NCI-H2196 (cell line): ENCODE measurements at regions not wholly inside any gene's neighbourhood (a gene's known extent, or its start where the extent isn't known, plus 50 kb on each side); places are given as distances from the start of the nearest gene placed in this dataset.
"Not testable (repeated sequence)": the region's sequence is repeated elsewhere in the genome, so short reads cannot be mapped to it uniquely, and the experiment has no call there.

Source experiments
- DNase-seq: peaks from one replicate; lab custom pipeline; 2025; ENCODE audit not compliant: unreplicated experiment; lab: John Stamatoyannopoulos, UW

- DNase-seq = no peak
Measured at GRCh38 chr1:30444401-30444800, 279.0 kb downstream of the MATN1 start.

GRCh38 chr1:30438274-30438673 lies 285.1 kb downstream of the MATN1 start:
- DNase-seq = not testable (repeated sequence)

GRCh38 chr1:30437059-30437576 lies 286.3 kb downstream of the MATN1 start:
- no peak for DNase-seq

GRCh38 chr1:30427545-30427944 lies 295.8 kb downstream of the MATN1 start:
- no peak for DNase-seq

- no peak for DNase-seq
Measured at GRCh38 chr1:30425046-30425445, 298.3 kb downstream of the MATN1 start.

- DNase-seq = no peak
Measured at GRCh38 chr1:30423570-30423969, 299.8 kb downstream of the MATN1 start.

- no peak for DNase-seq
Measured at GRCh38 chr1:30422251-30422650, 301.1 kb downstream of the MATN1 start.

GRCh38 chr1:30420519-30421050 lies 302.8 kb downstream of the MATN1 start:
- DNase-seq = no peak

- DNase-seq = no peak
Measured at GRCh38 chr1:30419831-30420230, 303.6 kb downstream of the MATN1 start.

- DNase-seq = no peak
Measured at GRCh38 chr1:30418939-30419720, 304.3 kb downstream of the MATN1 start.

GRCh38 chr1:30418061-30418938 lies 305.1 kb downstream of the MATN1 start:
- DNase-seq = no peak

GRCh38 chr1:30417701-30418046 lies 305.7 kb downstream of the MATN1 start:
- no peak for DNase-seq

- DNase-seq = no peak
Measured at GRCh38 chr1:30417001-30417700, 306.2 kb downstream of the MATN1 start.

GRCh38 chr1:30416221-30416820 lies 307.1 kb downstream of the MATN1 start:
- no peak for DNase-seq

- no peak for DNase-seq
Measured at GRCh38 chr1:30415171-30415940, 308.0 kb downstream of the MATN1 start.

GRCh38 chr1:30414851-30415165 lies 308.6 kb downstream of the MATN1 start:
- DNase-seq = no peak

- DNase-seq = no peak
Measured at GRCh38 chr1:30414086-30414850, 309.1 kb downstream of the MATN1 start.

GRCh38 chr1:30413606-30414005 lies 309.8 kb downstream of the MATN1 start:
- no peak for DNase-seq

- DNase-seq = no peak
Measured at GRCh38 chr1:30413111-30413440, 310.3 kb downstream of the MATN1 start.
